ENCODE measurements at regions not wholly inside any gene's neighbourhood (a gene's known extent, or its start where the extent isn't known, plus 50 kb on each side); places are given as distances from the start of the nearest gene placed in this dataset.
"Not testable (repeated sequence)": the region's sequence is repeated elsewhere in the genome, so short reads cannot be mapped to it uniquely, and the experiment has no call there.

GRCh38 chr6:97674802-97675201 is 391.8 kb upstream of the MMS22L start:
- peak; percentile 74 for DNase-seq (ENCODE audit: low read depth)

DNA sequence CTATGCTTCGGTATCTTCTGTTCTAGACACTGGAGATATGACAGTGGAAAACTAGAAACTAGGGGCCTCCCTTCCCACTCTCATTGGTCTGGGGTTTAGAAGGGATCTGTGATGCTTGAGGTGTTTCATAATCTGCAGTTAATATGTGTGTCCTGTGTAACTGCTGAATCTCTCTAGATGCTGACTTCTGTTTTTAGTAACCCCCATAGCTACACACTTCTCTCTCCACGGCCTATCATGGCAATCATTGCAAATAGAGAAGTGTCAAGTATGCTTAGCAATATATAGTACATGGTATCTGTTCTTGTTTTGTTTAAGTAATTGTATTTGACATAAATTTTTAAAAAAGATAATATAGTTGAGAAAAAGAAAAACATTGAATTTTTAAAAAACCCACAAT is 394.6 kb upstream of the MMS22L start:
- DNase-seq (ENCODE audit: low read depth): no peak

- DNase-seq (ENCODE audit: low read depth): no peak
Observed at GRCh38 chr6:97687916-97688315, 404.9 kb upstream of the MMS22L start.

DNA sequence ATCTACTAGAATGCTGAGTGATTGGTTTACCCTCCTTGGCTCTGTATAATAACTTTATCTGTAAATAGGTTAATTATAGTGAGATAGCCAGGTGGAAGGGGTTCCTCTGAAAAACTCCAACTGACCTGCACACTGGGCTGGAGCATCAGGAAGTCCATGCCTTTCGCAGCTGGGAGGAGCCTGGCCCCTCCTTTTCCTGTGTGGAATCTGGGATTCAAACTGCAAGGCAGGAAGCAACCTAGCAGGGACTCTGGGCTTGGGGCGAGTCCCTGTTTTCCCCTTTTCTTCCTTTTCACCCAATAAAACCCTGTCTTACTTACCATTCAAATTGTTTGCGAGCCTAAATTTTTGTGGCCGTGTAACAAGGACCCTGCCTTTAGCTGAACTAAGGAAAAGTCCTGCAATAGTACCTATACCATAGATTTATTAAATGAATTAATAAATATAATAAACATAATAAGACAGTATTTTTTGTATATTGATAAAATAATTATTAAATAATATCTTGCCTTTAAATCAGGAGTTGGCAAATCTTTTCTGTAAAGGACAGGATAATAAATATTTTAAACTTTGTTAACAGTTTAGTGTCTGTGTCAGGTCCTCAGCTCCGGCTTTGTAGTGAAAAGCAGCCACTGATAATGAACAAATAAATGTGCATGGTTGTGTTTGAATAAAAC is 406.2 kb upstream of the MMS22L start:
- no peak for DNase-seq (ENCODE audit: low read depth)

DNA sequence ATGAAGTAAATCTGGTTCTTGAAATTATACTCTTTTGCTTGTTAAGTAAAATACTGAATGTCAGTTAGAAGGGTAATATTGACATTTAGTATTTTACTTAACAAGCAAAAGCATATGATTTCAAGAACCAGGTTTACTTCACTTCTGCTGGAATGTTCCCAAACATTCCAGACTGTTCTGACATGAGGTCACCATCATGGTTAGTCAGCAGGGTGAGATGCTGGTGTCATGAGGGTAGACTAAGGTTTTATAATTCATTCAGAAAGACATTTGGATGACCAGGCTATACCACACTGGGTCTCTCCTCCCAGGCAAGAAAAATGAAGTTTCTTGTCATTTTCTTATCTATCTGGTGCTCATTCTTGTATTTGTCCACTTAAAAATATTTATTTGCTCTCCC is 414.4 kb upstream of the MMS22L start:
- DNase-seq (ENCODE audit: low read depth): peak; percentile 70

DNA sequence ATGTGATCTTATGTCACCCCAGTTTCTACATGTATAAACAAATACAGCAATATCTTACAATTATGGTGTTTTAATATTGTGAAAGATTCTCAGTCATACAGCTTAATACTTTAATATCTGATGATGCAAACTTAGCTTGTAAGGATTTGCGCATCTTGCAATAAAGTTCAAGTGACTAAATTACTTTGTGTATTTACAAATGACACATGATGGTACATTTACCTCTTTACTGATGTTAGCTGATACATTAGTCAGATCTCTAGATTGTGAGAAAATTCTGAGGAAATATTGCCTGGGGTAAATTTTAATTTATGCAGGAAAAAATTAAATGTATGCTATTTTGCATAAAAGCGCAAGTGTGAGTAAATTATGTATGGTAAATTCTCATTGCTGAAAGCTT is 418.8 kb upstream of the MMS22L start:
- DNase-seq (ENCODE audit: low read depth): no peak

- no peak for DNase-seq (ENCODE audit: low read depth)
Observed at GRCh38 chr6:97702248-97702647, 419.2 kb upstream of the MMS22L start.

GRCh38 chr6:97703661-97704060 is 420.6 kb upstream of the MMS22L start:
- no peak for DNase-seq (ENCODE audit: low read depth)

DNA sequence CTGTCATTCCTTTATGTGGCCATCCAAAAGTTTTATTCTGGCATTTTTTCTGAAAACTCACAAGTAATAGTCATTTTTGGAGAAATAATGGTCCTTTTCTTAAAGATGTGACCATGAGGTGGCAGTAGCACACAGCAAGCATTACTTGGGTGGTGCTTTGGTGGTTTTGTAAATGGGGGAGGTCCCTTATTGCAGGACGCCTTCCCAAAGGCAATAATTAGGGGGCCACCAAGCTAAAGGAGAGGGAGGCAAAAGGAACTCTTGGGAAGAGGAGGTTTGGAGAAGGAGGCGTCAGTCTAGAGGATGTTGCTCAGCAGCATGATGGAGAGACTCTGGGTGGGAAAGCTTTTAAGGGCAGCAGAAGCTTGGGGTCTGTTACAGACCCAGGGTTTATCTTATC is 422.6 kb upstream of the MMS22L start:
- DNase-seq (ENCODE audit: low read depth): peak; percentile 6

- DNase-seq (ENCODE audit: low read depth): no peak
Observed at GRCh38 chr6:97712751-97713150, 429.7 kb upstream of the MMS22L start.

- DNase-seq (ENCODE audit: low read depth): no peak
Observed at GRCh38 chr6:97714772-97715171, 431.8 kb upstream of the MMS22L start.

GRCh38 chr6:97717086-97717485 is 434.1 kb upstream of the MMS22L start:
- DNase-seq (ENCODE audit: low read depth): no peak

DNA sequence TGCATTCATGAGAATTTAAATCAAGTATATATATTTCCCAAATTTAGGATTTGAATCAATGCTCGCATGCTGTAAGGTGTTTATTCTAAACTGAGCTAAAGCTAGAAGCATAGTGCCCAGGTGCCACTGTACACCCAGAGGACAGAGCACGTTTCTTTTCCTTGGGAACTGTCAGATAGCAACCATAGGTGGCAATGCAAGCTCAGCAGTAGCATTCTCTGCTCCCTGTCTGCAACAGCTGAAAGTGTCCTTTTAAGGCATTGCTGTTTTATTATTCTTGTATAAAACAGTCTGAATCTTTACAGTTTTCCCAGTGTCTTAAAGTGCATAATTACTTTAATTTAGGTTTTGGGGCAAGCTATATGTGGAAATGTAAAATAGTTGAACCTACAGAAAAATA is 443.4 kb upstream of the MMS22L start:
- peak; percentile 2 for DNase-seq (ENCODE audit: low read depth)

DNA sequence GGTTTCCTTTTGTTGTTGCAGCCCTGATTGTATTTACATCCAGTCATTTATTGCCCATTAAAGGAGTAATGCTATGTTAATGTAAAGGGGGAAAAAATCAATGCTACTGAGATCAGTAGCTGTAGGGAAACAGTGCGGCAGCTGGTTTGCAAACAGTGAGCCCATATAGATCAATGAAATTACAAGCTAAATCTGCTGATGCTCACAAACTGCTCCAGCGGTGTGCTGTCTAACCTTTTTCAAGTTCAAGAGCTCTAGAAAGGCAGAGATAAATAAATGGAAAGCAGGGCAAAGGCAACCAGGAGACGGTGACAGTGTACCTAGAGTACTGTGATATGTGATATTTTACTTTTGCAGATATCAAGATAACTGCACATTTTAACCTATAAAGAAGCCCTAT is 449.0 kb upstream of the MMS22L start:
- no peak for DNase-seq (ENCODE audit: low read depth)

GRCh38 chr6:97757575-97757974 is 474.6 kb upstream of the MMS22L start:
- no peak for DNase-seq (ENCODE audit: low read depth)

DNA sequence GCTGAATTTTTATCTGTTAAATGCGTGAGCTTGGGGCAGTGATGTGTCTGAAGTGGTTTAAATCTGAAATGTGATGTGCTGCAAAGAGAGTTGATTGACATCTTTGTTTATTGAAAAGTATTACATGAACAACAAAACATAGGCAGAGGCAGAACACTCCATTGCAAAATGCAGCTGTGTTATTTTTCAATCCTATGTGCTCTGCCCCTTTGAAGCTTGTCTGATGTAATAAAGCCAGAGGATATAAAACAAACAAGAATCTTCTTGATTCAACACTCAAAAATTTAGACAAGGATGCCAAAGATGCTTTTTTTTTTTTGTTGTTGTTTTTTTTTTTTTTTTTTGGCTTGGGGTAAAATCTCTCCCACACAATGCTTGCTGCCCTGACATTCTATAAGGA is 482.4 kb upstream of the MMS22L start:
- peak; percentile 62 for DNase-seq (ENCODE audit: low read depth)

DNA sequence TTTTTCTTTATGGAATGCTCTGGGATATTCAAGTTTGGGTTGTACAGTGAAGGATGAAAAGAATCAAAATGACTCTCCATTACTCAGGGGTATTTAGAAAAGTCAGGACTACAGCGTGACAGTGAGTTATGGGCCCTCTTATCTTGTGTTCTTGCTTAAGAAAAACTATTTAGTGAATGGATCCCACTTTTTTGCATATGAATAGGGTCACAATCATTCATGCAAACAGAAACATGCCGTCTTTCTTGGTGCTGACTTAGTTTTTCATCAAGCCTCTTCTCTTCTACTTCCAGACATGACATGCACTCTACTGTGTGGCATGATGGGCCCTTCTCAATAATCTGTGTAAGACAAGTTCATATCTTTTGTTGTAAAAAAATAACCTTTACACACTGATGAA is 488.4 kb upstream of the MMS22L start:
- DNase-seq (ENCODE audit: low read depth): no peak

GRCh38 chr6:97775012-97775411 is 492.0 kb upstream of the MMS22L start:
- DNase-seq (ENCODE audit: low read depth): no peak

DNA sequence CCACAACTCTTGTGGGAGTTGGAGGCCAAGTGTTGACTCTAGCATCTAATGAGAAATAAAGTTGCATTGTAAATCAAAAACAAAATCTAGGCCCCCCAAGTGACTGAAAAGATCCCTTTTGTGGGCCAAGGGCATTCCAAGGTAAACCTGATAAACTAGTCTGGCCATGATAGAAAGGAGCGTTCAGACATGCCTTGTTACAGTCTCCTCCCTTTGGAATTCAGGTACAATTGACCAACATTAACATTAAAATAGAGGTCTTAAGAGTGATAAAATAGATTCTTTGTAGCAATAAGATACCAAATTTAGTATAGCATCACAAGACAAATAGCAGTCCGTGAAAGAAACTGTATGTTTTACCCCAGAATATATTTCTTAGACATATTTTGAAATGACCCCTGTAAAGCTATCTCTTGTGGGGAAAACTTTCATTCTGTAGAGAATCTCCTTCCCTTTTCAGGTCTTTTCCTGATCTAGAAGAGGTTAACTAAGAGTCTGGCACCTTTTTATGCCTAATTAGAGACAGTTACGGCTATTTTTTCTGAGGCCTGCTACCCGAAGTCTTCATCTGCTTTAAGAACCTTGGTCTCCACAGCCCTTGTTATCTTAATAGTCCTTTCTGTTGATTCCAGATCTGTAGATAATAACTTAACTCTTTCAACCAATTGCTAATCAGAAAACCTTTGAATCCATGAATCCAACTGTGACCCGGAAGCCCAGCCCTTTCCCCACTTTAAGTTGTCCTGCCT is 495.4 kb upstream of the MMS22L start:
- DNase-seq (ENCODE audit: low read depth): no peak

DNA sequence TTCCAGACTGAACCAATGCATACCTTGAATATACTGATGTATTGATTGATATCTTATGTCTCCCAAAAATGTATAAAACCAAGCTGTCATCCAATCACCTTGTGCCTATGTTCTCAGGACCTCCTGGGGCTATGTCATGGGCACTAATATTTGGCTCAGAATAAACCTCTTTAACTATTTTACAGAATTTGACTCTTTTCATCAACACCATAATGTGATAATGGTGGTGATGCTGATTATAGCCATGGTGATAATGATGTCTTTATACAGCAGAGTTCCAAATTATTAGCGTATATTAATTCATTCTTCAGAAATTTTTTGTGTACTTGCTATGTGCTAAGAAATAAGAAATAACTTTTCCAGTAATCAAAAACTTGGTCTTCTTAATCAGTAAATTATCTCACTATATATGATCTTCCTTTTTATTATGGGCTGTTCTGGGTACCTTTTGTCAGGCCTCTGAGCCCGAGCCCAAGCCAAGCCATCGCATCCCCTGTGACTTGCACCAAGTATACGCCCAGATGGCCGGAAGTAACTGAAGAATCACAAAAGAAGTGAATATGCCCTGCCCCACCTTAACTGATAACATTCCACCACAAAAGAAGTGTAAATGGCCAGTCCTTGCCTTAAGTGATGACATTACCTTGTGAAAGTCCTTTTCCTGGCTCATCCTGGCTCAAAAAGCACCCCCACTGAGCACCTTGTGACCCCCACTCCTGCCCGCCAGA is 496.2 kb upstream of the MMS22L start:
- DNase-seq (ENCODE audit: low read depth): not testable (repeated sequence)

DNA sequence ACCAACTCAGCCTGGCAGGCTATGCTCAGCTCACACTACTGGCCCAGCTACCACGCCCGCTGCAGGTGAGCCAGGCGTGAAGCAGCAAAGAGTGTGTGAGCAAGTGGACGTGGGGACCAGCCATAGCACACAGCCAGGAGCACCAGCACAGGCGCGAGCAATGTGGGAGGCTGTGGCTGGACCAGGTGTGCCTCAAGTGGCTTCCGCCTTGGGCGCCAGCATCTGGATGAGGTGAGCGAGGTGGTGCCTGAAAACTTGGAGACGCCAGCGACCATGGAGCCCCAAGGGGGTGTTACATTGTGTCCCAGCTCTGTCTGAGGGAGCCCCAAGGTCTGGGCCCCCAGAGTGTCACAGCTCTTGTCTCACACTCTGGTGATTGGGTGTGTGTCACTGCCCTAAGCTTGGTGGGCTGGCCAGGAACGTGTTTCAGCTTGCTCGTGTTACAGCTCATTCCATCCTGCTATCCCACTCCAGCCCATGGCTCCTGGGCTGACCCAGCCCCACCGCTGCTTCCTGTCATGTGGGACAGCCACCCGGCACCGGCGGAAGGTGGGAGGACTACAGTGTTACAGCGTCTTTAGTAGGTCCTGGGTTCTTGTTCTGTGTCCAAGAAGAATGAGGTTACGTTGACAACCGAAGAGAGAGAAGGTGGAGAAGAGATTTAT is 508.0 kb upstream of the MMS22L start:
- DNase-seq (ENCODE audit: low read depth): no peak

DNA sequence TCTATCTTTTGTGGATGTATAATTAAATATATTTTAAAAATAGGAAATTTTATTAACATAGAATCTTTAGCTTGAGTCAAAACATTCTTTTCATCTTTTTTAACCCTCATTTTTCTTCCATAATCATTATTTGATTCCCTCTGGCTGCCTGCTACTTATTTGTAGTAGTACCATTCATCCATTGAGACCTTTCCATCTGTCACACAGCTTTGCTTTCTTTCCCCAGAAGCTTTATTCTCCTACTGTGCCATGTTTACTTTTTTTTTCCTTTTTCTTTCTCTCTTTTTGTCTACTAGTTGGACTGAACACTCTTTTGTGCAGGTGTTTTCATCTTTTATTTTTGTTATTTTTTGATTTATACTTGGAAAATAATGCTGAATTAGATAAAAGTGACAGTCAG is 522.6 kb upstream of the MMS22L start:
- DNase-seq (ENCODE audit: low read depth): no peak

Data from LHCN-M2 (cell line).